ENCODE measurements at regions not wholly inside any gene's neighbourhood (a gene's known extent, or its start where the extent isn't known, plus 50 kb on each side); places are given as distances from the start of the nearest gene placed in this dataset.

GRCh38 chr2:120910956-120911951 lies 175.6 kb downstream of the GLI2 start:
- peaks cover 39% of the 10 kb centered on the region for H3K27me3 Mint-ChIP-seq (ENCODE audit: low read depth, poor library complexity)
- DNase-seq = no peak
- H3K4me1 Mint-ChIP-seq = peaks cover 73% of the 10 kb centered on the region
- TF ChIP-seq CTCF (IDR thresholded peaks at IDR 0.05) = no peak
- H3K27ac Mint-ChIP-seq = no peak overlapping the region
- no peaks in the 10 kb centered on the region for H3K9me3 Mint-ChIP-seq
- no peak overlapping the region for H3K4me3 Mint-ChIP-seq
- no peaks in the 10 kb centered on the region for H3K36me3 Mint-ChIP-seq (ENCODE audit: low read depth)

- Mint-ChIP-seq H3K4me1 (peaks cover 67% of the 10 kb centered on the region), H3K27ac (peak overlapping the region; percentile 68), H3K27me3 (ENCODE audit: low read depth, poor library complexity) (peaks cover 37% of the 10 kb centered on the region), H3K36me3 (ENCODE audit: low read depth) (no peaks in the 10 kb centered on the region), H3K4me3 (no peak overlapping the region), H3K9me3 (no peaks in the 10 kb centered on the region)
- no peak for TF ChIP-seq CTCF (IDR thresholded peaks at IDR 0.05)
- DNase-seq = no peak
These were observed 176.7 kb downstream of the GLI2 start for GRCh38 chr2:120912101-120912985.

GRCh38 chr2:120913972-120914838 lies 178.5 kb downstream of the GLI2 start:
- Mint-ChIP-seq H3K4me3 (no peak overlapping the region), H3K4me1 (peaks cover 63% of the 10 kb centered on the region), H3K36me3 (ENCODE audit: low read depth) (no peaks in the 10 kb centered on the region), H3K27ac (no peak overlapping the region), H3K9me3 (no peaks in the 10 kb centered on the region), H3K27me3 (ENCODE audit: low read depth, poor library complexity) (peaks cover 44% of the 10 kb centered on the region)
- no peak for DNase-seq
- no peak for TF ChIP-seq CTCF (IDR thresholded peaks at IDR 0.05)

GRCh38 chr2:120914839-120915521 lies 179.3 kb downstream of the GLI2 start:
- no peak overlapping the region for H3K27ac Mint-ChIP-seq
- peaks cover 44% of the 10 kb centered on the region for H3K27me3 Mint-ChIP-seq (ENCODE audit: low read depth, poor library complexity)
- peaks cover 65% of the 10 kb centered on the region for H3K4me1 Mint-ChIP-seq
- no peak for TF ChIP-seq CTCF (IDR thresholded peaks at IDR 0.05)
- no peak overlapping the region for H3K4me3 Mint-ChIP-seq
- DNase-seq = peak; percentile 35
- no peaks in the 10 kb centered on the region for H3K9me3 Mint-ChIP-seq
- H3K36me3 Mint-ChIP-seq (ENCODE audit: low read depth) = no peaks in the 10 kb centered on the region

- peak overlapping the region; percentile 22 for H3K27ac Mint-ChIP-seq
- H3K9me3 Mint-ChIP-seq = no peaks in the 10 kb centered on the region
- no peak for DNase-seq
- no peak overlapping the region for H3K4me3 Mint-ChIP-seq
- peaks cover 41% of the 10 kb centered on the region for H3K27me3 Mint-ChIP-seq (ENCODE audit: low read depth, poor library complexity)
- peaks cover 65% of the 10 kb centered on the region for H3K4me1 Mint-ChIP-seq
- TF ChIP-seq CTCF (IDR thresholded peaks at IDR 0.05) = no peak
- H3K36me3 Mint-ChIP-seq (ENCODE audit: low read depth) = no peaks in the 10 kb centered on the region
These were observed 180.0 kb downstream of the GLI2 start for GRCh38 chr2:120915670-120916069.
